K562 (cell line): ENCODE measurements at regions not wholly inside any gene's neighbourhood (a gene's known extent, or its start where the extent isn't known, plus 50 kb on each side); places are given as distances from the start of the nearest gene placed in this dataset.

Source experiments
- ATAC-seq: fragments of 200-7000 bp; cut with Tn5 transposase; 3 replicates; pipeline ENCODE4 v1.9.1; 2020; ENCODE audit warnings: moderate library complexity
- BruUV-seq: library from RNA; stranded (reverse); fragments of 400-500 nt; replicated peaks from 2 replicates; lab custom pipeline; 2021; lab: Mats Ljungman, UMichigan
- CTCF ChIA-PET: fragments of 300-600 bp; formaldehyde crosslinking; extraction: SDS; loops from one replicate; lab custom pipeline; 2021; ENCODE audit warnings: low intra/inter-chr PET ratio; lab: Yijun Ruan, JAX
- POLR2A ChIA-PET: fragments of 300-600, 350-650 bp; sonication (Branson Sonifier 250); formaldehyde crosslinking; extraction: SDS; loops from one replicate; lab custom pipeline; 2021; ENCODE audit warnings: antibody characterized with exemption, inconsistent platforms; lab: Yijun Ruan, JAX
- DNase-seq, 4 experiments: peaks; one replicate each; pipeline versions ENCODE4 v3.0.0 to v3.0.0-alpha.2; 2011 to 2018; ENCODE audit warnings: low spot score in 3 of 4, mixed read lengths in 3 of 4; ENCODE audit errors: extremely low read depth in 1 of 4
- FAIRE-seq: peaks from 2 replicates; lab custom pipeline; 2011; peaks lifted over from hg19 to GRCh38; lab: Jason Lieb, UNC
- H2AFZ ChIP-seq: 2 replicates; pipeline ENCODE4 v1.6.0; 2011; ENCODE audit warnings: low read depth, low read length, control low read depth, inconsistent platforms
- H3K27ac ChIP-seq: fragments of 200-600 bp; 3 replicates; pipeline ENCODE4 v1.8.0; 2011; ENCODE audit warnings: low read depth, mild to moderate bottlenecking, control low read depth, inconsistent platforms, low read length, moderate library complexity, mixed read lengths; ENCODE audit errors: extremely low read depth
- H3K27me3 ChIP-seq, 2 experiments: fragments of 300-600 bp in 1 of 2; 2 replicates in 1 of 2; 3 replicates in 1 of 2; pipeline versions ENCODE4 v1.6.0 to v1.8.0; 2011; ENCODE audit warnings: inconsistent platforms in 2 of 2, low read length in 2 of 2, mild to moderate bottlenecking in 1 of 2, mixed read lengths in 1 of 2, moderate library complexity in 1 of 2; ENCODE audit not compliant: control insufficient read depth in 2 of 2, insufficient read depth in 2 of 2
- H3K36me3 ChIP-seq: fragments of 300-600 bp; 3 replicates; pipeline ENCODE4 v1.8.0; 2011; ENCODE audit warnings: mild to moderate bottlenecking, low read length, inconsistent platforms; ENCODE audit not compliant: control insufficient read depth, insufficient read depth
- H3K4me1 ChIP-seq, 2 experiments: fragments of 200-600 bp in 1 of 2; replicated peaks in 1 of 2; 2 replicates in 1 of 2; 3 replicates in 1 of 2; pipeline versions ENCODE4 v1.5.1 to v1.8.0; 2011; ENCODE audit warnings: inconsistent platforms in 2 of 2, low read length in 2 of 2, mild to moderate bottlenecking in 1 of 2, mixed read lengths in 1 of 2, moderate library complexity in 1 of 2; ENCODE audit not compliant: control insufficient read depth in 2 of 2, insufficient read depth in 2 of 2
- H3K4me2 ChIP-seq: 2 replicates; pipeline ENCODE4 v1.6.1; 2011; ENCODE audit warnings: low read length, control low read depth, inconsistent platforms, mixed read lengths; ENCODE audit not compliant: insufficient read depth
- H3K4me3 ChIP-seq: fragments of 200-600 bp; sonication (generic), shearing (Covaris generic); 2 replicates; pipeline ENCODE4 v1.5.1; 2016; ENCODE audit warnings: control low read depth, inconsistent platforms
- H3K79me2 ChIP-seq: fragments of 200-600 bp; 3 replicates; pipeline ENCODE4 v1.8.0; 2011; ENCODE audit warnings: low read length, inconsistent platforms; ENCODE audit not compliant: control insufficient read depth, insufficient read depth
- H3K9ac ChIP-seq, 2 experiments: 2 replicates each; pipeline versions ENCODE4 v1.6.0 to v1.6.1; 2011; ENCODE audit warnings: low read depth in 2 of 2, low read length in 2 of 2, control low read depth in 1 of 2, inconsistent platforms in 1 of 2, mild to moderate bottlenecking in 1 of 2, mixed read lengths in 1 of 2; ENCODE audit not compliant: insufficient read depth in 1 of 2
- H3K9me1 ChIP-seq: one replicate; pipeline ENCODE4 v1.6.0; 2011; ENCODE audit warnings: inconsistent platforms, mild to moderate bottlenecking, low read length, moderate library complexity; ENCODE audit not compliant: control insufficient read depth, insufficient read depth
- H3K9me3 ChIP-seq: replicated peaks from 2 replicates; pipeline ENCODE4 v1.5.1; 2011; ENCODE audit warnings: low read depth, low read length, inconsistent platforms; ENCODE audit not compliant: control insufficient read depth, insufficient read depth
- H4K20me1 ChIP-seq: replicated peaks from 2 replicates; pipeline ENCODE4 v1.6.1; 2011; ENCODE audit warnings: low read length, inconsistent platforms, mixed read lengths; ENCODE audit not compliant: control insufficient read depth, insufficient read depth
- CHD1 ChIP-seq: fragments of 200-600 bp; sonication (generic); IDR thresholded peaks from one replicate; pipeline ENCODE4 v1.6.1; 2012; ENCODE audit warnings: mild to moderate bottlenecking, moderate library complexity, low read length, inconsistent platforms
- EHMT2 ChIP-seq: fragments of 450-650 bp; IDR thresholded peaks from 2 replicates; pipeline ENCODE4 v1.6.1; 2018; ENCODE audit warnings: antibody characterized with exemption
- FOXP1 ChIP-seq: sonication (generic); formaldehyde crosslinking; IDR thresholded peaks from 2 replicates; pipeline ENCODE4 v1.8.0; 2022; ENCODE audit warnings: mild to moderate bottlenecking, missing genetic modification reagents
- ILF3 ChIP-seq: fragments of 450-650 bp; IDR thresholded peaks from 2 replicates; pipeline ENCODE4 v1.6.1; 2018; ENCODE audit warnings: antibody characterized with exemption, mild to moderate bottlenecking, moderate library complexity, borderline replicate concordance
- KDM1A ChIP-seq, 2 experiments: fragments of 450-650 bp; IDR thresholded peaks; 2 replicates each; pipeline ENCODE4 v1.6.1; 2016; ENCODE audit warnings: mild to moderate bottlenecking in 2 of 2
- MEIS2 ChIP-seq: fragments of 450-650 bp; IDR thresholded peaks from 2 replicates; pipeline ENCODE4 v1.6.1; 2014; ENCODE audit warnings: mild to moderate bottlenecking; ENCODE audit not compliant: partially characterized antibody
- PBX2 ChIP-seq, 2 experiments: IDR thresholded peaks in 1 of 2; conservative IDR thresholded peaks in 1 of 2; 2 replicates each; pipeline ENCODE4 v1.6.1; 2016; ENCODE audit warnings: low read depth in 2 of 2, mild to moderate bottlenecking in 1 of 2, missing compliant biosample characterization in 1 of 2, missing genetic modification characterization in 1 of 2, moderate library complexity in 1 of 2
- ZNF140 ChIP-seq: fragments of 250-450 bp; sonication (Bioruptor Pico); IDR thresholded peaks from 2 replicates; pipeline ENCODE4 v1.8.0; 2021; ENCODE audit warnings: moderate library complexity, mild to moderate bottlenecking, inconsistent platforms
- ZNF175 ChIP-seq: fragments of 200-800 bp; sonication (Bioruptor generic); IDR thresholded peaks from 2 replicates; pipeline ENCODE4 v1.6.1; 2016; ENCODE audit warnings: low read depth, mild to moderate bottlenecking, missing genetic modification characterization, missing compliant biosample characterization
- ZNF57 ChIP-seq: fragments of 450-650 bp; formaldehyde crosslinking; IDR thresholded peaks from 2 replicates; pipeline ENCODE4 v1.4.0; 2020; ENCODE audit warnings: mild to moderate bottlenecking, moderate library complexity
- WGBS: fragments of 100-300 bp; shearing (Covaris generic); methylation state at CpG from one replicate; pipeline ENCODE4 v1.1.6; 2016; ENCODE audit warnings: low coverage, mixed read lengths; ENCODE audit not compliant: insufficient coverage; ENCODE audit errors: missing lambda C conversion rate; 5-methylcytosine and 5-hydroxymethylcytosine counted together
- in situ Hi-C: fragments of 300-500 bp; cut with MboI; formaldehyde crosslinking; loops from 4 replicates; pipeline ENCODE4 v1.15.0; 2018; ENCODE audit warnings: inconsistent platforms, mixed read lengths
- intact Hi-C: fragments of 100-400 bp; cut with micrococcal nuclease; formaldehyde crosslinking; loops from 2 replicates; pipeline ENCODE4 v1.14.2; 2022
- TF ChIP-seq, protein P1 (sequence below), 3 experiments: fragments of 200-800 bp in 1 of 3; sonication (Bioruptor generic) in 1 of 3; sonication (generic) in 1 of 3; formaldehyde crosslinking in 1 of 3; IDR thresholded peaks; 2 replicates each; pipeline versions ENCODE4 v1.6.1 to v1.8.0; 2016 to 2022; ENCODE audit warnings: mild to moderate bottlenecking in 2 of 3, missing compliant biosample characterization in 2 of 3, missing genetic modification characterization in 2 of 3, missing genetic modification reagents in 1 of 3
- TF ChIP-seq, protein P2 (sequence below): sonication (generic); formaldehyde crosslinking; IDR thresholded peaks from 2 replicates; pipeline ENCODE4 v1.8.1; 2023; ENCODE audit warnings: mild to moderate bottlenecking, missing genetic modification reagents, moderate library complexity

DNA sequence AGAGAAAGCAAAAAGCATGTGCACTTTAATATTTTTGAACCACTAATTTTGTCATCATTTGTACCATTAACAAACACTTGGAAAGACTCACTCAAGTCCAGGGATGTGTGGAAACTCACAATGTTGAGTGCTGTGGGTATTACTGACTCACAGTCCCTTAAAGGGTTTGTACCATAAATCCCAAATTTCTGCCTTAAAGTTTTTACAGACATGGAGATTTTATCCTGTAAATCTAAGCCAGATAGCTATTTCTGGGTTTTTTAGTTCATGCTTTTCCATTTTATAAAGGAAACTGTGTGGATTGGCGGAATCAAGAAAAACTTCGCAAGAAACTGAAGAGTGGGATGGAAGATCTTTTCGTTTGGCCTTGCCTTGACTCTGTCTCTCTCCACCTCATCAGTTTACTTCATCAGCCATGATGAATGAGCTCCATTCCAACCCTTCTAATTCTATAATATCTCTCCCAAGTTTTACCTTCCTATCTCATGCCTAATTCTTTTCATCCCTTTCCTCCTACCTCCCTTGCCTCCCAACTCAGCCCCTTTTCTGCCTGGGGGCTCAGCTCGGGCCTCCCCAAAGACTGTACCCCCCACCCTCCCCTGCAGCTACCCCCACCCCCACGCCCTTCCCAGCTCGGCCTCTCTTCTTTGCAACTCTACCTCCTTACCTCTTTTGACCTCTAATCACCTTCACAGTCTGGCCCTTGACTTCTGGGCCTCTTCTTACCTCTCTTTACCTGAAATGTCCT lies 218.5 kb upstream of the MKLN1 start:
- POLR2A ChIA-PET: interaction anchor here (0.6 to 1.5 kb wide), 9 partner anchors 13 to 407 kb away, joined by 3 to 6 read pairs (median 4); no protein-coding TSS in a partner anchor
- 12% methylated on average over 5 of the region's 6 CpGs for WGBS
- Histone ChIP-seq H3K9me3 (no peaks in the 10 kb centered on the region), H3K27me3 (peaks cover 0 to 3% of the 10 kb centered on the region in 2 experiments; a peak in 1 of 5 replicates), H2AFZ (peak overlapping the region; percentile 94), H3K4me2 (peak overlapping the region; percentile 89), H4K20me1 (0 out of 2 replicates have a peak, but pooled peaks cover 1% of the 10 kb centered on the region), H3K4me3 (peak overlapping the region; percentile 41), H3K79me2 (peaks cover 34% of the 10 kb centered on the region), H3K36me3 (no peaks in the 10 kb centered on the region), H3K27ac (peak overlapping the region; percentile 84), H3K4me1 (peaks cover 41 to 47% of the 10 kb centered on the region in 2 experiments), H3K9me1 (no peaks in the 10 kb centered on the region), H3K9ac (peak overlapping the region; percentile 76 to 93)
- ATAC-seq: no peak
- BruUV-seq: no TSS peak
- in situ Hi-C loops: no loop called here
- peak in 3 of 4 experiments; percentile 42 to 53 (median 42) for DNase-seq
- CTCF ChIA-PET: no interaction called here
- intact Hi-C loops: no loop called here
- FAIRE-seq: peak; percentile 44
- TF ChIP-seq PBX2 (CRISPR knock-in tag; IDR thresholded peaks at IDR 0.05; ENCODE audit: low read depth): no peak
- peak; percentile 42; the same call in 1 of the 2 replicates for TF ChIP-seq PBX2 (tag; conservative IDR thresholded peaks at IDR 0.05; ENCODE audit: low read depth)
- TF ChIP-seq ZNF175 (CRISPR knock-in tag): peak; percentile 5; the same call in 1 of the 2 replicates
- peak; percentile 3 for TF ChIP-seq CHD1
- TF ChIP-seq EHMT2: 0 out of 2 replicates have a peak, but pooled peaks have one; percentile 7
- TF ChIP-seq ZNF57 (CRISPR knock-in tag): no peak
- 0 out of 2 replicates have a peak, but pooled peaks have one; percentile 2 for TF ChIP-seq FOXP1 (CRISPR knock-in tag)
- TF ChIP-seq, protein P1, sequence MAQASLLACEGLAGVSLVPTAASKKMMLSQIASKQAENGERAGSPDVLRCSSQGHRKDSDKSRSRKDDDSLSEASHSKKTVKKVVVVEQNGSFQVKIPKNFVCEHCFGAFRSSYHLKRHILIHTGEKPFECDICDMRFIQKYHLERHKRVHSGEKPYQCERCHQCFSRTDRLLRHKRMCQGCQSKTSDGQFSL (CRISPR knock-in tag; IDR thresholded peaks at IDR 0.05): no peak
- TF ChIP-seq, protein P1 (tag; IDR thresholded peaks at IDR 0.05): 0 out of 4 replicates have a peak, but pooled peaks have one; percentile 44 to 57
- 0 out of 2 replicates have a peak, but pooled peaks have one; percentile 47 for TF ChIP-seq ILF3
- TF ChIP-seq MEIS2: peak; percentile 53
- TF ChIP-seq, protein P2, sequence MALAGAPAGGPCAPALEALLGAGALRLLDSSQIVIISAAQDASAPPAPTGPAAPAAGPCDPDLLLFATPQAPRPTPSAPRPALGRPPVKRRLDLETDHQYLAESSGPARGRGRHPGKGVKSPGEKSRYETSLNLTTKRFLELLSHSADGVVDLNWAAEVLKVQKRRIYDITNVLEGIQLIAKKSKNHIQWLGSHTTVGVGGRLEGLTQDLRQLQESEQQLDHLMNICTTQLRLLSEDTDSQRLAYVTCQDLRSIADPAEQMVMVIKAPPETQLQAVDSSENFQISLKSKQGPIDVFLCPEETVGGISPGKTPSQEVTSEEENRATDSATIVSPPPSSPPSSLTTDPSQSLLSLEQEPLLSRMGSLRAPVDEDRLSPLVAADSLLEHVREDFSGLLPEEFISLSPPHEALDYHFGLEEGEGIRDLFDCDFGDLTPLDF: 0 out of 2 replicates have a peak, but pooled peaks have one; percentile 15
- TF ChIP-seq KDM1A (IDR thresholded peaks at IDR 0.05): 0 out of 4 replicates have a peak, but pooled peaks of 1 of the 2 experiments have one; percentile 32
- no peak for TF ChIP-seq ZNF140 (CRISPR knock-in tag)
